Transverse colon (tissue), 4 donors: ENCODE measurements at regions not wholly inside any gene's neighbourhood (a gene's known extent, or its start where the extent isn't known, plus 50 kb on each side); places are given as distances from the start of the nearest gene placed in this dataset.

Experiments used
- DNase-seq: peaks from one replicate; pipeline ENCODE4 v3.0.0-alpha.2; 2019
- H3K27ac ChIP-seq, 4 donors: fragments of 200-600 bp; sonication (generic); 2 replicates each; pipeline ENCODE4 v1.5.1; 2016 to 2018; ENCODE audit warnings: inconsistent platforms in 4 of 4
- H3K27me3 ChIP-seq: fragments of 200-600 bp; sonication (generic); 2 replicates; pipeline ENCODE4 v1.5.1; 2017; ENCODE audit warnings: inconsistent platforms
- H3K36me3 ChIP-seq, 4 donors: fragments of 200-600 bp; sonication (generic); 2 replicates each; pipeline ENCODE4 v1.5.1; 2017 to 2019; ENCODE audit warnings: inconsistent platforms in 4 of 4
- H3K4me1 ChIP-seq, 4 donors: fragments of 200-600 bp; sonication (generic); 2 replicates each; pipeline ENCODE4 v1.5.1; 2017 to 2020; ENCODE audit warnings: inconsistent platforms in 4 of 4
- H3K4me3 ChIP-seq, 4 donors: fragments of 200-600 bp; sonication (generic); 1 replicate in 1 of 4; 2 replicates in 3 of 4; pipeline versions ENCODE4 v1.5.1 to v1.6.1; 2017 to 2019; ENCODE audit warnings: inconsistent platforms in 4 of 4
- H3K9me3 ChIP-seq, 2 donors: fragments of 200-600 bp; sonication (generic); 2 replicates each; pipeline ENCODE4 v1.5.1; 2017 to 2019; ENCODE audit warnings: inconsistent platforms in 2 of 2
- EP300 ChIP-seq: sonication (generic); formaldehyde crosslinking; IDR thresholded peaks from one replicate; pipeline ENCODE4 v1.6.1; 2017; ENCODE audit warnings: antibody characterized with exemption, low read depth
- POLR2A ChIP-seq: fragments of 450-650 bp; IDR thresholded peaks from one replicate; pipeline ENCODE4 v1.6.1; 2016; ENCODE audit warnings: antibody characterized with exemption, mild to moderate bottlenecking, moderate library complexity
- POLR2AphosphoS5 ChIP-seq, 3 donors: sonication (generic); formaldehyde crosslinking; IDR thresholded peaks; one replicate each; pipeline ENCODE4 v1.6.1; 2016; ENCODE audit warnings: antibody characterized with exemption in 3 of 3
- WGBS, 2 donors: methylation state at CpG; one replicate each; pipeline ENCODE4 v1.1.5; 2018; ENCODE audit warnings: low coverage in 1 of 2; 5-methylcytosine and 5-hydroxymethylcytosine counted together
- in situ Hi-C, 4 donors: fragments of 200-750 bp; cut with MboI; loops; one replicate each; pipeline versions ENCODE4 v1.15.0 to v1.15.1; 2017; ENCODE audit warnings: low sequenced_read_pairs in 3 of 4, low pct_ligation_motif_present in 1 of 4, low pct_unique_long_range_greater_than_20kb in 1 of 4
- intact Hi-C: fragments of 100-400 bp; cut with DNase I; formaldehyde crosslinking; loops from one replicate; pipeline ENCODE4 v1.15.1; 2023; ENCODE audit warnings: low total_unique reads
- TF ChIP-seq, protein P1 (sequence below), 5 experiments: fragments of 200-600 bp in 3 of 5; fragments of 450-650 bp in 2 of 5; sonication (generic) in 3 of 5; IDR thresholded peaks; 1 replicate in 2 of 5; 2 replicates in 3 of 5; pipeline ENCODE4 v1.5.1; 2016 to 2017; ENCODE audit warnings: antibody characterized with exemption in 5 of 5, inconsistent platforms in 3 of 5, mild to moderate bottlenecking in 2 of 5, moderate library complexity in 1 of 5

GRCh38 chr3:109784852-109785631, 447.7 kb upstream of the DPPA4 start:
- no peaks in the 10 kb centered on the region for H3K36me3 ChIP-seq
- 68 to 73% methylated on average over 6 of the region's 6 CpGs for WGBS, 2 donors
- H3K27me3 ChIP-seq, result no peaks in the 10 kb centered on the region
- H3K9me3 ChIP-seq, result no peaks in the 10 kb centered on the region
- no peaks in the 10 kb centered on the region for H3K4me1 ChIP-seq
- intact Hi-C loops (loop anchor here (5.0 kb wide), 2 partner anchors 387 to 1742 kb away; no protein-coding TSS in a partner anchor), in situ Hi-C loops (no loop called here)
- no peak overlapping the region for H3K27ac ChIP-seq
- no peak overlapping the region for H3K4me3 ChIP-seq
- no peak for DNase-seq
- TF ChIP-seq, protein P1, sequence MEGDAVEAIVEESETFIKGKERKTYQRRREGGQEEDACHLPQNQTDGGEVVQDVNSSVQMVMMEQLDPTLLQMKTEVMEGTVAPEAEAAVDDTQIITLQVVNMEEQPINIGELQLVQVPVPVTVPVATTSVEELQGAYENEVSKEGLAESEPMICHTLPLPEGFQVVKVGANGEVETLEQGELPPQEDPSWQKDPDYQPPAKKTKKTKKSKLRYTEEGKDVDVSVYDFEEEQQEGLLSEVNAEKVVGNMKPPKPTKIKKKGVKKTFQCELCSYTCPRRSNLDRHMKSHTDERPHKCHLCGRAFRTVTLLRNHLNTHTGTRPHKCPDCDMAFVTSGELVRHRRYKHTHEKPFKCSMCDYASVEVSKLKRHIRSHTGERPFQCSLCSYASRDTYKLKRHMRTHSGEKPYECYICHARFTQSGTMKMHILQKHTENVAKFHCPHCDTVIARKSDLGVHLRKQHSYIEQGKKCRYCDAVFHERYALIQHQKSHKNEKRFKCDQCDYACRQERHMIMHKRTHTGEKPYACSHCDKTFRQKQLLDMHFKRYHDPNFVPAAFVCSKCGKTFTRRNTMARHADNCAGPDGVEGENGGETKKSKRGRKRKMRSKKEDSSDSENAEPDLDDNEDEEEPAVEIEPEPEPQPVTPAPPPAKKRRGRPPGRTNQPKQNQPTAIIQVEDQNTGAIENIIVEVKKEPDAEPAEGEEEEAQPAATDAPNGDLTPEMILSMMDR (IDR thresholded peaks at IDR 0.05), result no peak
- TF ChIP-seq POLR2A, result no peak
- TF ChIP-seq EP300, result no peak
- TF ChIP-seq POLR2AphosphoS5 (IDR thresholded peaks at IDR 0.05), result no peak

- Histone ChIP-seq H3K4me3 (no peak overlapping the region), H3K36me3 (no peaks in the 10 kb centered on the region)
Observed at GRCh38 chr3:109803274-109803673, 465.9 kb upstream of the DPPA4 start.

DNA sequence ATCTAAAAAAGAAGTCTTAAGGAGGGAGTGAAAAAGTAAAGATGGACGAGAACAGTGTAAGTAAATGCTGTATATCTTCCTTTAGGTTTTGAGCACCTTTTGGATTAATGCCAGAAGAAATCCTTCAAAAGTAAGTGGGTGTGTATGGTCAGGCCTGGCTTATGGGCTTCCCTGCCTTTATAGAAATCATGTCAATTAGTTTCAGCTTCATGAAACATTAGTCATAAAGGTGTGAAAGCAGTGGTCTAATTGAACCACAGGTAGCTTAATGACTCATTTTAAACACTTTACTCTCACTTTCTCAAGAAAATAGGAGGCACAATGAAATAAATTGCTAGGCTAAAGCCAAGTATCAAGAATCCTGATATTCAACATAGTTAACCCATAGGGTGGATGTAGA, 467.4 kb upstream of the DPPA4 start:
- 78 to 82% methylated on average over 1 of the region's 1 CpG for WGBS, 2 donors
- H3K27me3 ChIP-seq, result no peaks in the 10 kb centered on the region
- no peaks in the 10 kb centered on the region for H3K36me3 ChIP-seq
- no peak overlapping the region for H3K27ac ChIP-seq
- no peaks in the 10 kb centered on the region for H3K9me3 ChIP-seq
- no peak overlapping the region for H3K4me3 ChIP-seq
- in situ Hi-C loops, result no loop called here
- no peak for DNase-seq
- TF ChIP-seq POLR2AphosphoS5 (IDR thresholded peaks at IDR 0.05) (no peak), EP300 (no peak), POLR2A (no peak)
- TF ChIP-seq, protein P1 (IDR thresholded peaks at IDR 0.05), result no peak
- intact Hi-C loops, result no loop called here
- H3K4me1 ChIP-seq, result no peaks in the 10 kb centered on the region

More at GRCh38 chr3:109803274-109803673, 465.9 kb upstream of the DPPA4 start:
- H3K9me3 ChIP-seq, result no peaks in the 10 kb centered on the region
- in situ Hi-C loops, result no loop called here
- intact Hi-C loops, result no loop called here
- TF ChIP-seq POLR2AphosphoS5 (IDR thresholded peaks at IDR 0.05) (no peak), EP300 (no peak), POLR2A (no peak)
- TF ChIP-seq, protein P1 (IDR thresholded peaks at IDR 0.05), result peak in 4 of 5 experiments; percentile 17 to 36 (median 22)
- no peak for DNase-seq
- H3K4me1 ChIP-seq, result no peaks in the 10 kb centered on the region
- WGBS, 2 donors, result 89 to 91% methylated on average over 6 of the region's 6 CpGs
- no peaks in the 10 kb centered on the region for H3K27me3 ChIP-seq
- H3K27ac ChIP-seq, result no peak overlapping the region

DNA sequence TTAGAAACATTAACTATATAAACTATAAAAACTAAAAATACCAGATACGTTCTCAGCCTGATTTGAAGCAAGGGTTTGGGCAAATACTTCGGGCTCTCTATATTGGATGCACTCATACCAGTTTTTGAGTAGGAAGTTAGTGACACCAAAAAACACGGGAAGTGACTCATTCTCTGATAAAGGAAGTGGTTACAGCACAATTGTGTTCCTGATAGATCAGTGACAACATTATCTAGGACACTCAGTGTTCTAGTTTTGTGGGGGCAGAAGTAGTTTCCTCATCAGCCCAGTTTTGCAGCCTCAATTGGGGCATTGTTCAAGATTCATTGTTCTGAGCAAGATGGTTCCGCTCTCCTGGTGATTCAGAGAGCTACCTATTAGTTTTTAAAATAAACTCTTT, 469.6 kb upstream of the DPPA4 start:
- Histone ChIP-seq H3K4me1 (no peaks in the 10 kb centered on the region), H3K9me3 (no peaks in the 10 kb centered on the region), H3K27me3 (no peaks in the 10 kb centered on the region), H3K4me3 (no peak overlapping the region), H3K27ac (peak overlapping the region in 3 of 4 donors; percentile 28 to 34 (median 31)), H3K36me3 (no peaks in the 10 kb centered on the region)
- WGBS, 2 donors, result 52 to 58% methylated on average over 4 of the region's 4 CpGs
- no peak for DNase-seq
- in situ Hi-C loops, result no loop called here
- TF ChIP-seq EP300, result no peak
- intact Hi-C loops, result no loop called here
